ENCODE measurements at regions not wholly inside any gene's neighbourhood (a gene's known extent, or its start where the extent isn't known, plus 50 kb on each side); places are given as distances from the start of the nearest gene placed in this dataset.
"Not testable (repeated sequence)": the region's sequence is repeated elsewhere in the genome, so short reads cannot be mapped to it uniquely, and the experiment has no call there.

GRCh38 chr1:83499998-83500397 lies 498.9 kb downstream of the TTLL7 start:
- no peak overlapping the region for H3K27ac ChIP-seq (ENCODE audit: low read depth in 2 of 2, low read length in 1 of 2)
- no peaks in the 10 kb centered on the region for H3K36me3 ChIP-seq (ENCODE audit: control insufficient read depth in 2 of 2, insufficient read depth in 2 of 2, low read length in 1 of 2)
- H3K4me3 ChIP-seq (ENCODE audit: low read depth in 1 of 2, low read length in 2 of 2): no peak overlapping the region
- no peaks in the 10 kb centered on the region for H3K4me1 ChIP-seq (ENCODE audit: control insufficient read depth in 2 of 2, insufficient read depth in 2 of 2, low read length in 1 of 2)
- H3K27me3 ChIP-seq (ENCODE audit: control insufficient read depth in 1 of 2, insufficient read depth in 2 of 2, low read length in 2 of 2): no peaks in the 10 kb centered on the region
- WGBS, 2 donors: 79 to 80% methylated on average over 3 of the region's 3 CpGs
- no peaks in the 10 kb centered on the region for H3K9me3 ChIP-seq (ENCODE audit: control insufficient read depth in 2 of 2, insufficient read depth in 1 of 2, low read depth in 1 of 2, low read length in 1 of 2)

- Histone ChIP-seq H3K27me3 (ENCODE audit: control insufficient read depth in 1 of 2, insufficient read depth in 2 of 2, low read length in 2 of 2) (no peaks in the 10 kb centered on the region), H3K4me3 (ENCODE audit: low read depth in 1 of 2, low read length in 2 of 2) (no peak overlapping the region), H3K36me3 (ENCODE audit: control insufficient read depth in 2 of 2, insufficient read depth in 2 of 2, low read length in 1 of 2) (no peaks in the 10 kb centered on the region), H3K9me3 (ENCODE audit: control insufficient read depth in 2 of 2, insufficient read depth in 1 of 2, low read depth in 1 of 2, low read length in 1 of 2) (no peaks in the 10 kb centered on the region), H3K27ac (ENCODE audit: low read depth in 2 of 2, low read length in 1 of 2) (no peak overlapping the region), H3K4me1 (ENCODE audit: control insufficient read depth in 2 of 2, insufficient read depth in 2 of 2, low read length in 1 of 2) (no peaks in the 10 kb centered on the region)
- WGBS, 2 donors: 81 to 94% methylated on average over 1 of the region's 1 CpG
Measured at GRCh38 chr1:83497563-83497962, 501.4 kb downstream of the TTLL7 start.

- no peak overlapping the region for H3K4me3 ChIP-seq (ENCODE audit: low read depth in 1 of 2, low read length in 2 of 2)
- H3K27me3 ChIP-seq (ENCODE audit: control insufficient read depth in 1 of 2, insufficient read depth in 2 of 2, low read length in 2 of 2): no peaks in the 10 kb centered on the region
- H3K36me3 ChIP-seq (ENCODE audit: control insufficient read depth in 2 of 2, insufficient read depth in 2 of 2, low read length in 1 of 2): no peaks in the 10 kb centered on the region
- 91 to 97% methylated on average over 9 of the region's 9 CpGs for WGBS, 2 donors
- no peak overlapping the region for H3K27ac ChIP-seq (ENCODE audit: low read depth in 2 of 2, low read length in 1 of 2)
- no peaks in the 10 kb centered on the region for H3K9me3 ChIP-seq (ENCODE audit: control insufficient read depth in 2 of 2, insufficient read depth in 1 of 2, low read depth in 1 of 2, low read length in 1 of 2)
- no peaks in the 10 kb centered on the region for H3K4me1 ChIP-seq (ENCODE audit: control insufficient read depth in 2 of 2, insufficient read depth in 2 of 2, low read length in 1 of 2)
Measured at GRCh38 chr1:83495560-83495959, 503.4 kb downstream of the TTLL7 start.

GRCh38 chr1:83493633-83494032 lies 505.3 kb downstream of the TTLL7 start:
- Histone ChIP-seq H3K27me3 (ENCODE audit: control insufficient read depth in 1 of 2, insufficient read depth in 2 of 2, low read length in 2 of 2) (no peaks in the 10 kb centered on the region), H3K9me3 (ENCODE audit: control insufficient read depth in 2 of 2, insufficient read depth in 1 of 2, low read depth in 1 of 2, low read length in 1 of 2) (no peaks in the 10 kb centered on the region), H3K4me1 (ENCODE audit: control insufficient read depth in 2 of 2, insufficient read depth in 2 of 2, low read length in 1 of 2) (no peaks in the 10 kb centered on the region), H3K4me3 (ENCODE audit: low read depth in 1 of 2, low read length in 2 of 2) (no peak overlapping the region), H3K36me3 (ENCODE audit: control insufficient read depth in 2 of 2, insufficient read depth in 2 of 2, low read length in 1 of 2) (no peaks in the 10 kb centered on the region), H3K27ac (ENCODE audit: low read depth in 2 of 2, low read length in 1 of 2) (no peak overlapping the region)
- 46 to 57% methylated on average over 2 of the region's 2 CpGs for WGBS, 2 donors

- Histone ChIP-seq H3K4me3 (ENCODE audit: low read depth in 1 of 2, low read length in 2 of 2) (no peak overlapping the region), H3K27me3 (ENCODE audit: control insufficient read depth in 1 of 2, insufficient read depth in 2 of 2, low read length in 2 of 2) (no peaks in the 10 kb centered on the region), H3K4me1 (ENCODE audit: control insufficient read depth in 2 of 2, insufficient read depth in 2 of 2, low read length in 1 of 2) (no peaks in the 10 kb centered on the region), H3K27ac (ENCODE audit: low read depth in 2 of 2, low read length in 1 of 2) (no peak overlapping the region), H3K9me3 (ENCODE audit: control insufficient read depth in 2 of 2, insufficient read depth in 1 of 2, low read depth in 1 of 2, low read length in 1 of 2) (no peaks in the 10 kb centered on the region), H3K36me3 (ENCODE audit: control insufficient read depth in 2 of 2, insufficient read depth in 2 of 2, low read length in 1 of 2) (no peaks in the 10 kb centered on the region)
- WGBS, 2 donors: 93 to 96% methylated on average over 2 of the region's 2 CpGs
Measured at GRCh38 chr1:83491930-83492329, 507.0 kb downstream of the TTLL7 start.

- no peaks in the 10 kb centered on the region for H3K9me3 ChIP-seq (ENCODE audit: control insufficient read depth in 2 of 2, insufficient read depth in 1 of 2, low read depth in 1 of 2, low read length in 1 of 2)
- no peaks in the 10 kb centered on the region for H3K36me3 ChIP-seq (ENCODE audit: control insufficient read depth in 2 of 2, insufficient read depth in 2 of 2, low read length in 1 of 2)
- H3K27me3 ChIP-seq (ENCODE audit: control insufficient read depth in 1 of 2, insufficient read depth in 2 of 2, low read length in 2 of 2): no peaks in the 10 kb centered on the region
- no peak overlapping the region for H3K4me3 ChIP-seq (ENCODE audit: low read depth in 1 of 2, low read length in 2 of 2)
- H3K4me1 ChIP-seq (ENCODE audit: control insufficient read depth in 2 of 2, insufficient read depth in 2 of 2, low read length in 1 of 2): no peaks in the 10 kb centered on the region
- H3K27ac ChIP-seq (ENCODE audit: low read depth in 2 of 2, low read length in 1 of 2): no peak overlapping the region
Measured at GRCh38 chr1:83490988-83491387, 507.9 kb downstream of the TTLL7 start.

GRCh38 chr1:83488105-83488504 lies 510.8 kb downstream of the TTLL7 start:
- H3K4me1 ChIP-seq (ENCODE audit: control insufficient read depth in 2 of 2, insufficient read depth in 2 of 2, low read length in 1 of 2); H3K4me3 ChIP-seq (ENCODE audit: low read depth in 1 of 2, low read length in 2 of 2); H3K36me3 ChIP-seq (ENCODE audit: control insufficient read depth in 2 of 2, insufficient read depth in 2 of 2, low read length in 1 of 2); H3K27me3 ChIP-seq (ENCODE audit: control insufficient read depth in 1 of 2, insufficient read depth in 2 of 2, low read length in 2 of 2); H3K27ac ChIP-seq (ENCODE audit: low read depth in 2 of 2, low read length in 1 of 2); H3K9me3 ChIP-seq (ENCODE audit: control insufficient read depth in 2 of 2, insufficient read depth in 1 of 2, low read depth in 1 of 2, low read length in 1 of 2): not testable (repeated sequence)

- H3K4me1 ChIP-seq (ENCODE audit: control insufficient read depth in 2 of 2, insufficient read depth in 2 of 2, low read length in 1 of 2); H3K4me3 ChIP-seq (ENCODE audit: low read depth in 1 of 2, low read length in 2 of 2); H3K9me3 ChIP-seq (ENCODE audit: control insufficient read depth in 2 of 2, insufficient read depth in 1 of 2, low read depth in 1 of 2, low read length in 1 of 2); H3K27ac ChIP-seq (ENCODE audit: low read depth in 2 of 2, low read length in 1 of 2); H3K36me3 ChIP-seq (ENCODE audit: control insufficient read depth in 2 of 2, insufficient read depth in 2 of 2, low read length in 1 of 2); H3K27me3 ChIP-seq (ENCODE audit: control insufficient read depth in 1 of 2, insufficient read depth in 2 of 2, low read length in 2 of 2): not testable (repeated sequence)
- 72 to 95% methylated on average over 1 of the region's 1 CpG for WGBS, 2 donors
Measured at GRCh38 chr1:83487460-83487859, 511.5 kb downstream of the TTLL7 start.

GRCh38 chr1:83485314-83486019 lies 513.5 kb downstream of the TTLL7 start:
- H3K27me3 ChIP-seq (ENCODE audit: control insufficient read depth in 1 of 2, insufficient read depth in 2 of 2, low read length in 2 of 2); H3K36me3 ChIP-seq (ENCODE audit: control insufficient read depth in 2 of 2, insufficient read depth in 2 of 2, low read length in 1 of 2): not testable (repeated sequence)
- WGBS, 2 donors: 94 to 96% methylated on average over 2 of the region's 2 CpGs

GRCh38 chr1:83481284-83481683 lies 517.6 kb downstream of the TTLL7 start:
- H3K9me3 ChIP-seq (ENCODE audit: control insufficient read depth in 2 of 2, insufficient read depth in 1 of 2, low read depth in 1 of 2, low read length in 1 of 2); H3K36me3 ChIP-seq (ENCODE audit: control insufficient read depth in 2 of 2, insufficient read depth in 2 of 2, low read length in 1 of 2); H3K4me3 ChIP-seq (ENCODE audit: low read depth in 1 of 2, low read length in 2 of 2); H3K27me3 ChIP-seq (ENCODE audit: control insufficient read depth in 1 of 2, insufficient read depth in 2 of 2, low read length in 2 of 2); H3K27ac ChIP-seq (ENCODE audit: low read depth in 2 of 2, low read length in 1 of 2); H3K4me1 ChIP-seq (ENCODE audit: control insufficient read depth in 2 of 2, insufficient read depth in 2 of 2, low read length in 1 of 2): not testable (repeated sequence)
- 76 to 81% methylated on average over 3 of the region's 4 CpGs for WGBS, 2 donors

More at GRCh38 chr1:83485314-83486019, 513.5 kb downstream of the TTLL7 start:
- not testable (repeated sequence) for H3K4me3 ChIP-seq (ENCODE audit: low read depth in 1 of 2, low read length in 2 of 2); H3K27ac ChIP-seq (ENCODE audit: low read depth in 2 of 2, low read length in 1 of 2); H3K4me1 ChIP-seq (ENCODE audit: control insufficient read depth in 2 of 2, insufficient read depth in 2 of 2, low read length in 1 of 2); H3K9me3 ChIP-seq (ENCODE audit: control insufficient read depth in 2 of 2, insufficient read depth in 1 of 2, low read depth in 1 of 2, low read length in 1 of 2)

Measured in esophagus (tissue), 2 donors.